NCI-H524 treated with DMSO at 0.1 percent for 48 hours (cell line): ENCODE measurements at regions not wholly inside any gene's neighbourhood (a gene's known extent, or its start where the extent isn't known, plus 50 kb on each side); places are given as distances from the start of the nearest gene placed in this dataset.
A peak's percentile ranks its signal among the peaks of the same experiment; 100 is the strongest.

Experiments used
- DNase-seq: peaks from one replicate; lab custom pipeline; 2025; lab: John Stamatoyannopoulos, UW

- no peak for DNase-seq
Measured at GRCh38 chr13:105047676-105048295, 1487.7 kb downstream of the EFNB2 start.

- no peak for DNase-seq
Measured at GRCh38 chr13:105037110-105037509, 1498.4 kb downstream of the EFNB2 start.

GRCh38 chr13:105035092-105035491, 1500.4 kb downstream of the EFNB2 start:
- no peak for DNase-seq

GRCh38 chr13:105033999-105034398, 1501.5 kb downstream of the EFNB2 start:
- no peak for DNase-seq

- no peak for DNase-seq
Measured at GRCh38 chr13:105031306-105031705, 1504.2 kb downstream of the EFNB2 start.

- DNase-seq = no peak
Measured at GRCh38 chr13:105030851-105031250, 1504.6 kb downstream of the EFNB2 start.

- no peak for DNase-seq
Measured at GRCh38 chr13:105019073-105019472, 1516.4 kb downstream of the EFNB2 start.

GRCh38 chr13:105016266-105016665, 1519.2 kb downstream of the EFNB2 start:
- no peak for DNase-seq

- DNase-seq = no peak
Measured at GRCh38 chr13:105008604-105009003, 1526.9 kb downstream of the EFNB2 start.

GRCh38 chr13:105007166-105007808, 1528.2 kb downstream of the EFNB2 start:
- no peak for DNase-seq

- DNase-seq = no peak
Measured at GRCh38 chr13:104996022-104996421, 1539.4 kb downstream of the EFNB2 start.

GRCh38 chr13:104993708-104994107, 1541.8 kb downstream of the EFNB2 start:
- DNase-seq = no peak

- no peak for DNase-seq
Measured at GRCh38 chr13:104987621-104988020, 1547.8 kb downstream of the EFNB2 start.

- DNase-seq = no peak
Measured at GRCh38 chr13:104984296-104984818, 1551.1 kb downstream of the EFNB2 start.

GRCh38 chr13:104983601-104984000, 1551.9 kb downstream of the EFNB2 start:
- DNase-seq = no peak

- no peak for DNase-seq
Measured at GRCh38 chr13:104980586-104980985, 1554.9 kb downstream of the EFNB2 start.

- DNase-seq = no peak
Measured at GRCh38 chr13:104979281-104980030, 1556.0 kb downstream of the EFNB2 start.

- no peak for DNase-seq
Measured at GRCh38 chr13:104976986-104977385, 1558.5 kb downstream of the EFNB2 start.

- no peak for DNase-seq
Measured at GRCh38 chr13:104975272-104975671, 1560.2 kb downstream of the EFNB2 start.

- DNase-seq = no peak
Measured at GRCh38 chr13:104968876-104969275, 1566.6 kb downstream of the EFNB2 start.

- DNase-seq = peak; percentile 87
Measured at GRCh38 chr13:104967836-104968630, 1567.4 kb downstream of the EFNB2 start.

- DNase-seq = no peak
Measured at GRCh38 chr13:104967376-104967775, 1568.1 kb downstream of the EFNB2 start.
